Brain pericyte (primary cell): ENCODE measurements at regions not wholly inside any gene's neighbourhood (a gene's known extent, or its start where the extent isn't known, plus 50 kb on each side); places are given as distances from the start of the nearest gene placed in this dataset.

Experiments used
- DNase-seq: peaks from one replicate; pipeline ENCODE4 v3.0.0-alpha.2; 2012; ENCODE audit warnings: low read depth, low spot score

DNA sequence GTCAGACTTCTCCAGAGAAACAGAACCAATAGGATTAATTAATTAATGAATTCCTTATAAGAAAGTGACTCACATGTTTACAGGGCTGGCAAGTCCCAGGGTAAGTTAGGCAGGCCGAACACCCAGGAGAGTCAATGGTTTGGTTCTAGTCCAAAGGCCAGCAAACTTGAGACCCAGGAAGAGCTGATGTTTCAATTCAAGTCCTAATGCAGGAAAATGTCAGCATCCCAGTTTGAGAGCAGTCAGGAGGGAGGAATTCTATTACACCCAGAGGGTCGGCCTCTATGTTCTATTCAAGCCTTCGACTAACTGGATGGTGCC lies 466.0 kb downstream of the INSC start:
- no peak for DNase-seq

DNA sequence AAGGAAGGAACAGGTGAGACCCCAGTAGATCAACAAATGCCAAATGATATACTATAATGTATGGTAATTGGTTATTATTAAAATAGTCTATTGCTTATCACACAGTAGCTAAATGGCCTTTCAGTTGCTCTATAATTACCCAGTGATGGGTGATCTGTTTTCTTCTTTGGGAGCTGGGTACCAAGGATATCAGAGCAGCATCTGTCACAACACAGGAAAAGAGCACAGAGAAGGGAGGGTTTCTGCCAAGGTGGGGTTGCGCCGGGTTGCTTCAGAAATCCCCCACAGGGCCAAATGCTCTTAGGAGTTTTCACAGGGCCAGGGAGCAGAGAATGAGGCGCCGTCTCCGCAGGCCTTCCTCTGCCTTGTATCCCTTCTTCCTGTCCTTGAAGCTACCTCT lies 469.4 kb downstream of the INSC start:
- no peak for DNase-seq

DNA sequence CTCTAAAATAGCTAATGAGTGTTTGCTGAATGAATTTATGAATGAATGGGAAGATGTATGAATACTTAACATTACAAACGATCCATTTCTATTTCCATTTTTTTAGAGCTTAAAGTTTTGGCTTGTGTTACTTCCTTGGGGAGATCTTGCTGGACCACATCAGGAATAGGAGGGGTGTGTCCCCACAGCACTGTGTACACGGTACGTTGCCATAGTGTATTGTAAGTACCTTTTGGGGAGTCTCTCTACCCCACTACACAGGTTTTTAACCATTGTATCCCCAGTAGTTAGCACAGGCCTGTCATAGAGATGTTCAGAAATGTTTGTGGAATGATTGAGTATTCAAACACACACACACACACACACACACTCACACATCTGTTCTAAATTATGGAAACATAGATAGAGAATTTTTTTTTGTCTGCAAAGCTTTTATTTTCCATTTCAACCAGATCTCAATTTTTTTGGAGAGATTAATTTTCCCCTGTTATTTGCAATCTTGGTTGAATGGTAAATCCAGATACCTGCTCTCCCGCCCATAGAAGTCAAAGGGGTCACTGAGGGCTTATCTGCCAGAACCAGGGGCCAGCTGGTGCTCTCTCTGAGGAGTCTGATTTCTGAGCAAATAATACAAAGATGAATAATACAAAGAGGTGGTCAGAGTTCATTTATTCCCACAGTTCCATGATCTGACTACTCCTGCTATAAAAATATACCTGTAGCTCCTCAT lies 471.0 kb downstream of the INSC start:
- DNase-seq = no peak

DNA sequence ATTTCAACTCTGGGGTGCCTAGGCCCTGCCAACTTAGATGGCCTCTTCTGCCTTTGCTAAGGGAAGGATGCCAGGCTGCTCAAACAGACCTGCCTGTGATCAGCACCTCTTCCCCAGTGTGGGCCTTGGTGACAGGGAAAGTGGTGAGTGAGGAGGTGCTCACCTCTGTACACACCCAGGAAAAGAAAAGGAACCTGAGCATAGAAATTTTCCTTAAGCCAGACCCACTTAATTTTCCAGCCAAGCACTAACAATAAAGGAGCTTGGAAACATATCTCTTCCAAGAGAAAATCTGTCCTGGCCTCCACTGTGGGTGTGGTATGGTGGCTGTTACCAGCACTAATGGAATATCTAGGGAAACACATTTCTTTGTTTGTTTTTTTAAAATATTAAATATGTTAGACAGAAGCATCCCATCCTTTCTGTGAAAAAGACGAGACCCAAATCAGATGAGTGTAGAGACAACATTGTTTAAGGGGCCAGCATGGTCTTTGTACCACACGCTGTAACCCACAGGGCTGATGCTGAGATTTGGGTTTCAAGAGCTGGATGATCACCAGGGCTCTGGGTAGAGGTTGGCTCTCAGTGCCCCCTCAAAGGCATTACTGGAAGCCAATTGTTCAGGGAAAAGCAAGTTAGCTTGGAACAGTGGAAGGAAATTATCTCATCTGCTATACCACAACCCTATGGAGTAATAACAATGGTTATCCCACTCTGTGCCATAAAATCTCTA lies 472.2 kb downstream of the INSC start:
- no peak for DNase-seq

DNA sequence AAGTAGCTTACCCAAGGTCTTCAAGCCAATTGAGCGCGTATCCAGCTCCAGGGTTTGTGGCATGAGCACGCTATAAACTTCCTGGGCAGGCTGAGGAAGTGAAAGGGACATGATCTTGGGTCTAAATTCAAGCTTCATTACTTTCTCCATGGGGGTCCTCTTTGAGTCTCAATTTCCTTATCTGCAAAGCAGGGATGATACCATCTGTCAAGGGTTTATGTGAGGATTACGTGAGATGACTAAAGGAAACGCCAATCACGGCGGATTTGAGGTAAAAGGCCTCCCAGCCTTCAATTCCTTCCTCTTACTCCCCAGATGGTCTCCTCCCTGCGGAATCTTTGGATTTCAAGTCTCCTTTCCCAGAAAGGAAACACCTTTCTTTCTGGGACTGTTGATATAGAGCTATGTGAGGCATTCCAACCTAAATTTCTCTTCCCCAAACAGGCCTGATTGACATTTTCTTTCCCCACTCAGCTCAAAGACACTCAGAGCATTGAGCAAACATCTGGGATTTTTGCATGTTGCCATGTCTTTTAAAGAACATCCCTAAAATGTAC lies 474.4 kb downstream of the INSC start:
- DNase-seq = no peak

DNA sequence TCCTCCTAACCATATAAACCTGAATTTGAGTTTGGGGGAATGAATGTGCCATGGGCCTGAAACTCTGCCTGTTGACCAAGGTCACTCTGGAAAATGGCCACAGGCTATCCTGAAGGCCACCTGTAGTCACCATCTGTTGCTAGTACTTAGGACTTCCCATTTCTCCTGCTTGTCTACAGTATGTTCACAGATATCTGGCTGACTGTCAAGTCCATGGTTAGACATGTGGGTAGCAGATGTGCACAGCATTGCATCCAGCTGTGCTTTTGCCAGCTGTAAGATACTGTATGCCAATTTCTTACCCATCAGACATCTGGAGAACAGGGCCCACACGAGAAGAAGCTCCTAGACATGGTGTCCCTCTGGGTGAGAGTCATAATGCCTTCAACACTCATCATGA lies 475.4 kb downstream of the INSC start:
- no peak for DNase-seq

DNA sequence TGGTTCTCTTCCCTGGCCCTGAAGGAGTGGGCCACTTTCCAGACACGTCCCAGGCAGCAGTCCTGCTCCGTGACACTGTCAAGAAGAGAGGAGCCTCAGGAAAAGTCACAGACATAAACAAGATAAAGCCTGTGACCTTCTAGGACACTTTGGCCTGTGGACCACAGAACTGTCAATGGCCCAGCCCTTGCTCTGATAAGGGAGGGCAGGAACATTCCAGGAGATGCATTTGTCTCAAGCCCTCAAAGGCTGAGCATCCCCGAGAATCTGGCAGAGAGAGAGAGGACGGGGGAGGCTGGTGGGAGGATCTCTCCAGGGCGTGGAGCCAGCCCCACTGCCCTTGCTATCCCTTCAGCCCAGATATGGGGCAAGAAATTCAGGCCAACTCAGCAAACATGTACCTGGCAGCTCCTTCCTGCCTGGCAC lies 476.4 kb downstream of the INSC start:
- no peak for DNase-seq

DNA sequence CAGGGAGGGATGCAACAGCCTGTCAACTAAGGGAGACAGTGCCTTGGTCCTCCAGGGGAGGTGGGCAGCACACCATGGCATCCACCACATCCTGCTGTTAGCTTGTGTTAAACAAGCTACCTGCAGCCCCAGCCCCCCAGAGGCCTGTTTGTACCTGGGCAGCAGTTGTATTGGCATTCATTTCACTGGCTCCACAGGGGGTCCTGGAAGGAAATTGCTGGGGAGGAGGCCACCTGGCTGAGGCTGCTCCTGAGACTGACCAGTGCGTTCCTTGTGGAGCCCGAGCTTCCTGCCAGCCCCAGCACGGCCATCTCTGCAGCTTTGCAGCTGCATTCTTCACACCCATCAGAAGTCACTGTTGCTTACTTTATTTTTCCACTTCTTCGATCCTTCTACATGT lies 479.9 kb downstream of the INSC start:
- no peak for DNase-seq

DNA sequence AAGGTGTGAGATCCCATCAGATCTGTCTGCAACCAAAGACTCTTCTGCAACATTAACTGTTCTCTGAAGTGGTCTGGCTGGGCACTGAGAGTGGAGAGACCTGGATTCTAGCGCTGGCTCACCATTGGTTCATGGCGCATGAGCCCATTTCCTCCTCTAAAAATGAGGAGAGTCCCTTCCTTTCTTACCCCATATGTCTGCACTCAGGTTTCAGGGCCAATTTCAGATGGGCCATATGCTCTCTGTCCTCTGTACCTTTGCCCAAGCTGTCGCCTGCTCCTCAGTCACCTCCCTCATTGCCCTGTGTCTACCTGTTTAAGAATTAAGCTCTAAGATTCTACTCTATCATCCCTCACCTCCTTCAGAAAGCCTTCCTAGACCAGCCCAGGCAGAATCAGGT lies 484.7 kb downstream of the INSC start:
- DNase-seq = no peak

DNA sequence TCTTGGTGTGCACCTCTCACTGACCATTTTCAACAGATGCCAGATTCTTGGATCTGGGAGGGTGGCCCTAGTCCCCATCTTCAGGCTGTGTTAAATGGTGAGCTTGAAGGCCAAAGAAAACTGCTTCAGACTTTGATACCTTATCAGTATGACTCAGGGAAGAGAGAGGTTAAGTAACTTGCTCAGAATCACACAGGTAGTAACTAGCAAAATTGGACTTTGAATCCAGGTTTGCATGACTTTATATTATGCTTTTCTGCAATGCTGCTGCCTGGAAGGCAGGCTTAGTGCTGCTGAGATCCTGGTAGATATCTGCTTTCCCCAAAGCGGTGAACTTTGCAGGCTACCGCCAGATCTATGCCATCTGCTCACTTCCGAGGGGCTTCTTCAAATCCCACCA lies 487.3 kb downstream of the INSC start:
- DNase-seq = no peak

DNA sequence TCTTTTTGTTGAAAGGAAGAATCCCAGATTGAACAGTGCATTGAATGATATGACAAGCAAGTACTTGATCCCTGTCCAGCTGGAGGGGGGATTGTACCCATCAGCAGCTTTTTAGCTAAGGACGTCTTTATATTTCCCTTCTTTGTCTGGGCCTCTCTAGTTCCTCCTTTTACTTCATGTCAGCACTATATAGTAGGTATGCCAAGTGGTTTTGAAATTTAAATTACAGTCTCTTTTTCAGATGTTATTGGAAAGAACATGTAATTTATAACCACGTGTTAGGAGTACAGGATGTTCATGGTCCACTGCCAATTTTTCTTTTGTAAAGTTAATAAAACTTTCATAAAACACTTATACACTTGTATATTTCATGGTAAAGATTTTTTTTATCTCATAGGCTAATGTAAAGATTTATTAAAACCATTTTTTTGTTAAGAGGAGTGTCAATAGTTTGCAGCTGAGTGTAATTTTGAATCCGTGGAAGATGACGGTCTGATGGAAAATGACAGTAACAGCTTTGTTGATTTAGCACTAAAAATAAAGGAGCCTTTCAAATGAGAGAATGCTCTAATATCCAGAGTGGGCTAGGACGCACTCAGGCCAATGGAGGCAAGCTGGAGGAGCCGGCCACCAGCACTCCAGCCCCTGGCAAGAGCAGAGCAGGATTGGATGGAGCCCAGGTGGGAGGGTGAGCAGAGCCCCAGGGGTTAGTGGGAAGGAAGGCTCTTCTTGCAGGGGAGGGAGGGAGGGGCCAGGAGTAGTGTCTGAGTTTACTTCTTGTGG lies 488.3 kb downstream of the INSC start:
- no peak for DNase-seq

DNA sequence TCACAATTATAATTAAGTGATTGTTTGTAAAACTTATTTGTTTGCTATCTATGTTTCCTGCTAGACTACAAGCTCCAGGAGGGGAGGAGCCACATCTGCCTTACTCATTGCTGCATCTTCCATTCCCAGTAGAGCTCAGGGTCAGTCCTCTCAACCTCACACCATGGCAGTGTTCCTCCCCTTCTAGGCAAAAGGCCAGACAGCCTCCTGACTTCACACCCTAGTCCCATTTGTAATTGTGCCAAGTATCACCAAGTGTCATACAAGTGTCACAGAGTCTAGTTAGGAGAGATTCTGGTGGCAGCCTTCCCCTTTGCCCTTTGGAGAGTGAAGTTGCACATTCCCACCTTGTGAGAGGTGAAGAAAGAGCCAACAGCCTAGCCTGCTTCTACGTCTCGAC lies 490.4 kb downstream of the INSC start:
- DNase-seq = no peak

DNA sequence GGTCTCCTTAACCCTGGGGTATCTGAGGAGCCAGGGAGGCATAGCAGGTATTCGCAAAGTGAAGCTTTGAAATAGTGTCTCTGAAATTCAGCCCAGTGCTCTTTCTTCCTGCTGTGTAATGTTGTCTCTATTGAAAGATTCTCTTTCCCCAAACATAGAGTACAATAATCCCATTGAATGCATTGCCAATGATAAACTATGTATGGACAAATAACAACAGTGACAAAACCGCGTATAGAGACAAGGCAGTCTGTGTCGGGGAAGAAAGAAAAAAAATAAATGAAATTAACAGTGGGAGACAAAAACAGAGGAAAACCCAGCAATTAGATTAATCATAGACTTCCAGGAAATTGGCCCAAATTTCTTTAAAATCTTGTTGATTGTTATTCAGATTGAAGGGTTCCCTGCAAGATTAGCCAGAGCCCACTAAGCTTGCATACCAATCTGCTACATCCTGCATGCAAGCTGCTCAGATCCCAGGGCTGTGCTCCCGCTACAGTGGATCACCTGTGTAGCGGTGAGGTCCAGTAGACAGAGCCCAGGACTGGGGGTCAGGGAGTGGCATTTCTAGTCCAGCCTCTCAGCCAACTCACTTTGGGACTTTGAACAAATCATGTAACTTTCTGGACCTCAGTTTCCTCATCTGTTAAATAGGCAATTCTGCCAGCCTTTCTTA lies 492.8 kb downstream of the INSC start:
- no peak for DNase-seq

DNA sequence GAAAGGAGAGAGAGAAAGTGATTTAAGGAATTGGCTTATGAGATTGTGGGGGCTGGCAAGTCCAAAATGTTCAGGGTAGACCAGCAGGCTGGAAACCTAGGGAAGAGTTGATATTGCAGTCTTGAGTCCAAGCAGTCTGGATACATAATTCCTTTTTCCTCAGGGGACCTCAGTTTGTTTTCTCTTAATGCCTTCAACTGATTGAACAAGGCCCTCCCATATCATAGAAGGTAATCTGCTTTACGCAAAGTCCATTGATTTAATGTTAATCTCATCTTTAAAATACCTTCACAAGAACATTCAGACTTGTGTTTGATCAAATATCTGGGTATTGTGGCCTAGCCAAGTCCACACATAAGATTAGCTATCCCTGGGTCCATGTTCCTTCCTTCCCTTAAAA lies 494.7 kb downstream of the INSC start:
- DNase-seq = no peak

DNA sequence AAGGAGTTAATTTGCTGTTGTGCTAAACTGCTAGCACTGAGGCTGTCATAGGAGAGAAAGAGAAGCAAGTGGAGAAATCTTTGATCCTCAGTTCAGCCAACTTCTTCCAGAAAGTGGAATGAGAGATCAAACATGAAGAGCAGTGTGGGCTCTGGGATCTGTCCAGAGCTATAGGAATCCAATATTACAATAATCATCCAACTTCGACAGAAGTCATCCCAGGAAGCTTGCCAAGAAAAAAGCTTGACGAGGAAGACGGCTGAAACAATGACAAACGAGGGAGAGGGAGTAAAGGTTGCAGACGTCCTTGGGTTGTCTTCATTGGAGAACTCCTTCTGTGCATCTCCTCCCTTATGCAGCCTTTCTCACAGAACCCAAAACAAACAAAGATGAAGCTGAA lies 496.2 kb downstream of the INSC start:
- DNase-seq = no peak

DNA sequence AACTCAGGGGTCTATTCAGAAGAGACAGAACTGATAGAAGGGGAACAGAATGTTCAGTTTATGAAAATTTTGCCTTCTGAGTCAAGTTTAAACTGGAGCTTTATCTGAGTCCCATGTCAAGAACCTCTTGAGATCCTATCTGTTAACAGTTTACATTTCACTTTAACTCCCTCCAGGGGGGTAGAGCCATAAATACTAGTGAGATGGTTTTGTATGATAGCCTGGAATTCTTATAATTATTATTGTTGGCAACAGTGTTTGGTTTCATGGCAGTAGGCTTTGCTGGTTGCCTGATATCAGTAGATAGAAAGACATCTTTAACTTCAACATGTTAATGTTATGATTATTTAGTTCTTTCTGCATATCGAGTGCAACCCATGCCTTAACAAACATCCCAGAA lies 498.5 kb downstream of the INSC start:
- DNase-seq = no peak

DNA sequence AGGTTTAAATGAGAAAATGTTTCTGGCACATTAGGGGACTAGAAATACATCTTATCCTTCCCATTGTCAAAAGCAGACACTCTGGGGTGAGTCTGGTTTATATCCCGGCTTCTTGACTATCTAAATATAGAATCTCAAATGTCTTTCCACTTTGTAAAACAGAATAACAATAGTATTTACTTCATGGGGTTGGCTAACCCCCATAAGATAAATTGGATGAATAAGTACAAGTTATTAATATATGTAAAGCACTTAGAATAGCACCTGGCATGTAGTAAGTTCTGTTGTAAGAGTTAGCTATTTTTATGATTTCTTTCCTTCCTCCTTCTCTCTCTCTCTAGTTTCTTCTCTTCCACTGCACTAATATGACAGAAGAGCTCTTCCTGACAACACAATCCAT lies 499.1 kb downstream of the INSC start:
- no peak for DNase-seq

DNA sequence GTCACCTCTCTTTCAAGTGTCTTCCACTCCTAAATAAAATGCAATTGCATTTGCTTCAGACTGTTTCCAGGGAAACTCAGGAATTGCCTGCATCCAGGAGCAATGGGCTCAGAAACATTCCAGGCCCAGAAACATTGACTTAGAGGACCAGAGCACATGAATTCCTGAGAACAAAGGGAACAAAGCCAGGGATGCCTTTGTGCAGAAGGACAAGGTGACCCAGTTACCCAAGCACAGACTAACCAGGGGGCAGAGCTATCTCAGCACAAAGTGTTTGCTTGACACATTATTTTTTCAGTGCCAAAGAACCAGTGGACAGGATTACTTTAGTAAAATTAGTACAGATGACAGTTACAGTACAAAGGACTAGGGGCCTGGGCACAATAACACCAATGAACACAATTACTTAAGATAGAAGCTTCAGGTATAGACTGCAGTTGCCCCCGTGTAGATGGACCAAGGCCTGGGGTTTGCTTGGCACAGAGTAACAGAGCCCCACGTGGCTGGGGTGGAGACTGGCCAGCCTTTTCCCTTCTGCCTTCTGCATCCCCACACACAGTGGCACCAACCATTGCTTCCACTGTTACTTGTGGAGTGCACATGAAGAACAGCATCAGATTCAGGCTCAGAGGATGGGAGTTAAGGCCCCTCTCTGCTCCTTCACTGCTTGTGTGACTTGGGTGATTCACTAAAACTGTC lies 500.8 kb downstream of the INSC start:
- no peak for DNase-seq

DNA sequence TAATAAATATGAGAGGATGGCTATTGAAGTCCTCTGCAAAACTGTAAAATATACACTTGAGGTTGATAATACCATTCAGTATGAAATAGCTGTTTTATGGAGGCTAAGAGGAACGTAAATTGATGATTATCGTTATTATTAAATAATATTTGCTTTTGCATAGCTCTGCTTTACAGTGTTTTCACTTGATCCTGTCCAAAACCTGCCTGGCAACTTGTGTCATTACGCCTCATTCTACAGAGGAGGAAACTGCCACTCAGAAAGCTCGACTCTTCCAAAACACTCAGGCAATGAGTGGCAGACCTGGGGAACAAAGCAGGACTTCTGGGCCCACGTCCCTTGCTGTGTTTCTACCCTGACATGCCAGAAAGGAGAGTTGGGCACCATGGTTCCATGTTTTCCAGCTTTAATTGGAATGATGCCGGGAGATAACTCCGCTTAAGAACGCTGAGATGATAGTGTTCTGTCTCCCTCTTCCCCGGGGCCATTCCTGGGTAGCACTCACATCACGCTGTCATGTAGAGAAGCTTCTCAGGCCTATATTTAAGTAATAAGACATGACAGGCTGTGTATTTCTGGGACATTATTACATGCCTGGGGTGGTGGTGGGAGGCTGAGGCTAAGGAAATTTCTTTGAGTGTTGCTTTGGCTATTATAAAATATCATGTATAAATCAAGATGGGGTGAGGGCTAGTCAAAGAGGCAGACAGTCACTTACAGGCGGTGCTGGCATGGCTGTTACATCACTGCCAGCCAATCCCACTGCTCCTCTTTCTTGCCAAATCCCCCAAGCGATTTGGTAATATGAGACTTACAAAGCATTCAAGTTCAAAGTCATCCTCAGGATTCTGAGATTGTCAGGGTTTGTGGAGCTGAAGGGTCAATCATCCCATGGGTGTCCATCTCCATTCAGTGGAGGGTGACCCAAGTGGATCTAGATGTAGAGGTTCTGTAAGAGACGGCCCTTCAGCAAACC lies 501.7 kb downstream of the INSC start:
- DNase-seq = no peak

DNA sequence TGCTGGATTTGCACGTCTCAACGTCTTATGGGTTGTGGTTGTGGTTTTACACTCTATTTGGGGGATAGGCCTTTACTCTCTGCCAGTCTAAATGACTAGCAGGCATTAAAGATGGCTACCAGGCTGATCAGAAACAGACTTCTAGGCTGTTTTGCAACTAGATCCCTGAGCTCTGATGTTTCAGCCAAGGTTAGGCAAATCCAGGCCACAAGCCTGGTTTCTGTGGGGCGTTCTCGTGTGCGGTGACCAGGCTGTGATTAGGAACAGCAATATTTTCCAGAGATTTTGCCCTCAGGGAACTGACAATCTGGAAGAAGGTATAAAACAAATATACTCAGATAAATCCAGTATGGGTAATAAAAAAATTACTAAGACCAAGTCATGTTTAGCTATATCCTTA lies 502.4 kb downstream of the INSC start:
- DNase-seq = no peak
